ENCODE measurements at regions not wholly inside any gene's neighbourhood (a gene's known extent, or its start where the extent isn't known, plus 50 kb on each side); places are given as distances from the start of the nearest gene placed in this dataset.

- no peak for DNase-seq
Measured at GRCh38 chr9:29928072-29928471, 2354.8 kb upstream of the C9orf72 start.

- no peak for DNase-seq
Measured at GRCh38 chr9:29939559-29939958, 2366.3 kb upstream of the C9orf72 start.

- no peak for DNase-seq
Measured at GRCh38 chr9:29945012-29945411, 2371.7 kb upstream of the C9orf72 start.

- no peak for DNase-seq
Measured at GRCh38 chr9:29958469-29958868, 2385.2 kb upstream of the C9orf72 start.

- no peak for DNase-seq
Measured at GRCh38 chr9:29965834-29966233, 2392.6 kb upstream of the C9orf72 start.

- no peak for DNase-seq
Measured at GRCh38 chr9:29966247-29966646, 2393.0 kb upstream of the C9orf72 start.

GRCh38 chr9:29968831-29969230 lies 2395.6 kb upstream of the C9orf72 start:
- DNase-seq: no peak

GRCh38 chr9:29969408-29969807 lies 2396.1 kb upstream of the C9orf72 start:
- no peak for DNase-seq

GRCh38 chr9:29969856-29970647 lies 2396.8 kb upstream of the C9orf72 start:
- no peak for DNase-seq

GRCh38 chr9:29974197-29974596 lies 2400.9 kb upstream of the C9orf72 start:
- DNase-seq: no peak

- DNase-seq: no peak
Measured at GRCh38 chr9:29976981-29977380, 2403.7 kb upstream of the C9orf72 start.

GRCh38 chr9:29981013-29981412 lies 2403.4 kb upstream of the ACO1 start:
- DNase-seq: no peak

- DNase-seq: no peak
Measured at GRCh38 chr9:29999645-30000044, 2384.8 kb upstream of the ACO1 start.

- no peak for DNase-seq
Measured at GRCh38 chr9:30010691-30011090, 2373.8 kb upstream of the ACO1 start.

GRCh38 chr9:30012622-30013021 lies 2371.8 kb upstream of the ACO1 start:
- DNase-seq: no peak

GRCh38 chr9:30015073-30015472 lies 2369.4 kb upstream of the ACO1 start:
- no peak for DNase-seq

GRCh38 chr9:30020161-30020560 lies 2364.3 kb upstream of the ACO1 start:
- DNase-seq: no peak

- no peak for DNase-seq
Measured at GRCh38 chr9:30035761-30036160, 2348.7 kb upstream of the ACO1 start.

GRCh38 chr9:30036558-30036957 lies 2347.9 kb upstream of the ACO1 start:
- no peak for DNase-seq

GRCh38 chr9:30039712-30040111 lies 2344.7 kb upstream of the ACO1 start:
- DNase-seq: no peak

- no peak for DNase-seq
Measured at GRCh38 chr9:30048396-30048795, 2336.0 kb upstream of the ACO1 start.

- no peak for DNase-seq
Measured at GRCh38 chr9:30058463-30058862, 2326.0 kb upstream of the ACO1 start.

GRCh38 chr9:30060976-30061375 lies 2323.5 kb upstream of the ACO1 start:
- no peak for DNase-seq

GRCh38 chr9:30065888-30066287 lies 2318.6 kb upstream of the ACO1 start:
- no peak for DNase-seq

Measured in nucleus accumbens (tissue), 56 donors.